PC-9 (cell line): ENCODE measurements at regions not wholly inside any gene's neighbourhood (a gene's known extent, or its start where the extent isn't known, plus 50 kb on each side); places are given as distances from the start of the nearest gene placed in this dataset.

ENCODE experiments used
- BruUV-seq: library from RNA; stranded (reverse); fragments of 400-500 nt; replicated peaks from 2 replicates; lab custom pipeline; 2021; lab: Mats Ljungman, UMichigan
- CTCF ChIA-PET: fragments of 300-600 bp; sonication (Branson Sonifier 250); formaldehyde crosslinking; loops from one replicate; lab custom pipeline; 2022; ENCODE audit warnings: antibody characterized with exemption; lab: Charles Lee
- POLR2A ChIA-PET: fragments of 300-600 bp; sonication (Branson Sonifier 250); formaldehyde crosslinking; loops from one replicate; lab custom pipeline; 2022; ENCODE audit warnings: antibody characterized with exemption; ENCODE audit not compliant: unreplicated experiment; lab: Charles Lee
- DNase-seq, 2 experiments: peaks; one replicate each; pipeline versions ENCODE4 v3.0.0 to v3.0.0-alpha.2; 2015 to 2022; ENCODE audit warnings: mixed read lengths in 1 of 2
- H2AFZ ChIP-seq: fragments of 200-600 bp; sonication (generic); 2 replicates; pipeline ENCODE4 v1.8.1; 2017; ENCODE audit warnings: antibody characterized with exemption
- H3F3A ChIP-seq: fragments of 200-600 bp; sonication (generic); 2 replicates; pipeline ENCODE4 v1.8.1; 2017; ENCODE audit warnings: antibody characterized with exemption, mild to moderate bottlenecking, low read depth; ENCODE audit not compliant: insufficient read depth
- H3K27ac ChIP-seq: fragments of 200-600 bp; sonication (generic); 2 replicates; pipeline ENCODE4 v1.6.1; 2016; ENCODE audit warnings: mixed run types
- H3K27me3 ChIP-seq: fragments of 200-600 bp; sonication (generic); 2 replicates; pipeline ENCODE4 v1.6.1; 2016; ENCODE audit warnings: low read depth, mixed run types; ENCODE audit not compliant: insufficient read depth
- H3K36me3 ChIP-seq: fragments of 200-600 bp; sonication (generic); 2 replicates; pipeline ENCODE4 v1.6.1; 2016; ENCODE audit warnings: low read depth, mixed run types
- H3K4me1 ChIP-seq: fragments of 200-600 bp; sonication (generic); replicated peaks from 2 replicates; pipeline ENCODE4 v1.6.1; 2016; ENCODE audit warnings: mixed run types; ENCODE audit not compliant: insufficient read depth
- H3K4me2 ChIP-seq: fragments of 200-600 bp; sonication (generic); 2 replicates; pipeline ENCODE4 v1.6.1; 2017; ENCODE audit warnings: mixed run types
- H3K4me3 ChIP-seq: fragments of 200-600 bp; sonication (generic); 2 replicates; pipeline ENCODE4 v1.6.1; 2016; ENCODE audit warnings: mixed run types
- H3K79me2 ChIP-seq: fragments of 200-600 bp; sonication (generic); 2 replicates; pipeline ENCODE4 v1.6.1; 2017; ENCODE audit warnings: low read depth, mixed run types
- H3K9me2 ChIP-seq: fragments of 200-600 bp; sonication (generic); 2 replicates; pipeline ENCODE4 v1.8.1; 2017; ENCODE audit warnings: mild to moderate bottlenecking; ENCODE audit not compliant: insufficient read depth
- H3K9me3 ChIP-seq: fragments of 200-600 bp; sonication (generic); 2 replicates; pipeline ENCODE4 v1.8.1; 2016; ENCODE audit warnings: low read depth; ENCODE audit not compliant: insufficient read depth
- H4K20me1 ChIP-seq: fragments of 200-600 bp; sonication (generic); 2 replicates; pipeline ENCODE4 v1.8.1; 2017; ENCODE audit not compliant: insufficient read depth
- CTCF ChIP-seq: fragments of 200-600 bp; sonication (generic); conservative IDR thresholded peaks from 2 replicates; pipeline ENCODE4 v1.6.1; 2017; ENCODE audit warnings: mixed run types, antibody characterized with exemption, mild to moderate bottlenecking, moderate library complexity
- EZH2 ChIP-seq: fragments of 200-600 bp; sonication (generic); IDR thresholded peaks from 2 replicates; pipeline ENCODE4 v1.8.0; 2017; ENCODE audit warnings: antibody characterized with exemption, low read depth
- intact Hi-C: fragments of 100-400 bp; cut with micrococcal nuclease; formaldehyde crosslinking; loops from one replicate; pipeline ENCODE4 v1.10.0; 2022; ENCODE audit not compliant: unreplicated experiment

- Histone ChIP-seq H3K27ac (no peak overlapping the region), H3K36me3 (no peaks in the 10 kb centered on the region)
Measured at GRCh38 chr1:218809061-218809460, 364.6 kb upstream of the LYPLAL1 start.

GRCh38 chr1:218809625-218810024 is 364.1 kb upstream of the LYPLAL1 start:
- Histone ChIP-seq H3K4me1 (no peaks in the 10 kb centered on the region), H2AFZ (no peak overlapping the region), H3K27me3 (no peaks in the 10 kb centered on the region), H3K4me2 (no peak overlapping the region), H3F3A (no peaks in the 10 kb centered on the region), H3K79me2 (no peaks in the 10 kb centered on the region), H3K4me3 (no peak overlapping the region), H3K9me3 (no peaks in the 10 kb centered on the region), H4K20me1 (no peaks in the 10 kb centered on the region), H3K27ac (no peak overlapping the region), H3K9me2 (peaks cover 10% of the 10 kb centered on the region; the same call in 1 of the 2 replicates), H3K36me3 (no peaks in the 10 kb centered on the region)
- intact Hi-C loops: no loop called here
- DNase-seq: no peak
- ChIA-PET CTCF (no interaction called here), POLR2A (no interaction called here)
- TF ChIP-seq EZH2 (no peak), CTCF (no peak)
- no TSS peak for BruUV-seq

More at GRCh38 chr1:218809061-218809460, 364.6 kb upstream of the LYPLAL1 start:
- BruUV-seq: no TSS peak
- no peaks in the 10 kb centered on the region for H3K4me1 ChIP-seq
- no peaks in the 10 kb centered on the region for H3F3A ChIP-seq
- H3K27me3 ChIP-seq: no peaks in the 10 kb centered on the region
- DNase-seq: no peak
- TF ChIP-seq EZH2: no peak
- no peak for TF ChIP-seq CTCF
- CTCF ChIA-PET: no interaction called here
- no peak overlapping the region for H3K4me3 ChIP-seq
- H2AFZ ChIP-seq: no peak overlapping the region
- H3K9me2 ChIP-seq: peaks cover 10% of the 10 kb centered on the region; the same call in 1 of the 2 replicates
- intact Hi-C loops: no loop called here
- H4K20me1 ChIP-seq: no peaks in the 10 kb centered on the region
- no peak overlapping the region for H3K4me2 ChIP-seq
- no peaks in the 10 kb centered on the region for H3K79me2 ChIP-seq
- H3K9me3 ChIP-seq: no peaks in the 10 kb centered on the region
- POLR2A ChIA-PET: no interaction called here

- intact Hi-C loops: no loop called here
- TF ChIP-seq CTCF (no peak), EZH2 (no peak)
- Histone ChIP-seq H4K20me1 (no peaks in the 10 kb centered on the region), H3K4me3 (no peak overlapping the region), H3K27me3 (no peaks in the 10 kb centered on the region), H3K27ac (no peak overlapping the region), H3K36me3 (no peaks in the 10 kb centered on the region), H3K4me1 (no peaks in the 10 kb centered on the region), H3K4me2 (no peak overlapping the region), H3K9me2 (peaks cover 10% of the 10 kb centered on the region; the same call in 1 of the 2 replicates), H2AFZ (no peak overlapping the region), H3K9me3 (no peaks in the 10 kb centered on the region), H3K79me2 (no peaks in the 10 kb centered on the region), H3F3A (no peaks in the 10 kb centered on the region)
- POLR2A ChIA-PET: no interaction called here
- CTCF ChIA-PET: no interaction called here
- BruUV-seq: no TSS peak
- DNase-seq: no peak
Measured at GRCh38 chr1:218810306-218810705, 363.4 kb upstream of the LYPLAL1 start.
